GM19463 (cell line): ENCODE measurements at regions not wholly inside any gene's neighbourhood (a gene's known extent, or its start where the extent isn't known, plus 50 kb on each side); places are given as distances from the start of the nearest gene placed in this dataset.
"Not testable (repeated sequence)": the region's sequence is repeated elsewhere in the genome, so short reads cannot be mapped to it uniquely, and the experiment has no call there.

Experiments used
- ATAC-seq: cut with Tn5 transposase; IDR thresholded peaks from one replicate; pipeline ENCODE4 v1.9.1; 2021; ENCODE audit warnings: mild to moderate bottlenecking, moderate library complexity; ENCODE audit not compliant: unreplicated experiment

GRCh38 chr14:28944605-28945004, 178.0 kb downstream of the FOXG1 start:
- ATAC-seq, result no peak

- no peak for ATAC-seq
Measured at GRCh38 chr14:28946267-28946666, 179.7 kb downstream of the FOXG1 start.

GRCh38 chr14:28949503-28949902, 182.9 kb downstream of the FOXG1 start:
- ATAC-seq, result no peak

- ATAC-seq, result no peak
Measured at GRCh38 chr14:28952161-28952560, 185.6 kb downstream of the FOXG1 start.

- no peak for ATAC-seq
Measured at GRCh38 chr14:28952666-28953065, 186.1 kb downstream of the FOXG1 start.

- no peak for ATAC-seq
Measured at GRCh38 chr14:28953973-28954372, 187.4 kb downstream of the FOXG1 start.

GRCh38 chr14:28966416-28967233, 200.0 kb downstream of the FOXG1 start:
- ATAC-seq, result peak; percentile 89

GRCh38 chr14:28975084-28975483, 208.5 kb downstream of the FOXG1 start:
- ATAC-seq, result no peak

GRCh38 chr14:28982228-28982627, 215.6 kb downstream of the FOXG1 start:
- no peak for ATAC-seq

GRCh38 chr14:28983279-28983678, 216.7 kb downstream of the FOXG1 start:
- ATAC-seq, result peak; percentile 75

- no peak for ATAC-seq
Measured at GRCh38 chr14:28987516-28987915, 220.9 kb downstream of the FOXG1 start.

- ATAC-seq, result not testable (repeated sequence)
Measured at GRCh38 chr14:28997196-28997595, 230.6 kb downstream of the FOXG1 start.

GRCh38 chr14:28999656-29000055, 233.1 kb downstream of the FOXG1 start:
- no peak for ATAC-seq

- ATAC-seq, result no peak
Measured at GRCh38 chr14:29005647-29006046, 239.1 kb downstream of the FOXG1 start.

GRCh38 chr14:29007990-29008389, 241.4 kb downstream of the FOXG1 start:
- no peak for ATAC-seq

- ATAC-seq, result peak; percentile 62
Measured at GRCh38 chr14:29016050-29016900, 249.7 kb downstream of the FOXG1 start.

- ATAC-seq, result not testable (repeated sequence)
Measured at GRCh38 chr14:29023505-29023904, 256.9 kb downstream of the FOXG1 start.

- not testable (repeated sequence) for ATAC-seq
Measured at GRCh38 chr14:29027441-29027840, 260.9 kb downstream of the FOXG1 start.

- ATAC-seq, result not testable (repeated sequence)
Measured at GRCh38 chr14:29027941-29028705, 261.5 kb downstream of the FOXG1 start.

- ATAC-seq, result no peak
Measured at GRCh38 chr14:29028973-29029582, 262.5 kb downstream of the FOXG1 start.

- no peak for ATAC-seq
Measured at GRCh38 chr14:29030121-29030520, 263.5 kb downstream of the FOXG1 start.
